Endothelial cell of umbilical vein (primary cell): ENCODE measurements at regions not wholly inside any gene's neighbourhood (a gene's known extent, or its start where the extent isn't known, plus 50 kb on each side); places are given as distances from the start of the nearest gene placed in this dataset.

Experiments
- BruUV-seq: library from RNA; stranded (reverse); fragments of 400-500 nt; replicated peaks from 2 replicates; lab custom pipeline; 2021; lab: Mats Ljungman, UMichigan
- CTCF ChIA-PET: fragments of 300-600, 350-600 bp; sonication (Branson Sonifier 250); formaldehyde crosslinking; loops from one replicate; lab custom pipeline; 2021; ENCODE audit warnings: antibody characterized with exemption, inconsistent platforms; lab: Charles Lee
- POLR2A ChIA-PET: fragments of 300-600, 350-600 bp; sonication (Branson Sonifier 250); formaldehyde crosslinking; loops from one replicate; lab custom pipeline; 2021; ENCODE audit warnings: antibody characterized with exemption, inconsistent platforms; lab: Charles Lee
- DNase-seq: peaks from one replicate; pipeline ENCODE4 v3.0.0-alpha.2; 2011; ENCODE audit warnings: low read depth, low spot score
- FAIRE-seq: peaks from 2 replicates; lab custom pipeline; 2011; peaks lifted over from hg19 to GRCh38; lab: Jason Lieb, UNC
- H2AFZ ChIP-seq: 2 replicates; pipeline ENCODE4 v1.6.0; 2012; ENCODE audit warnings: low read depth, low read length, control low read depth, inconsistent platforms
- H3K27ac ChIP-seq: 2 replicates; pipeline ENCODE4 v1.5.1; 2011; ENCODE audit warnings: low read depth, mild to moderate bottlenecking, control low read depth, low read length, moderate library complexity; ENCODE audit not compliant: insufficient read depth
- H3K27me3 ChIP-seq, 2 experiments: 2 replicates each; pipeline versions ENCODE4 v1.6.0 to v1.6.1; 2011; ENCODE audit warnings: low read length in 2 of 2, mixed read lengths in 1 of 2; ENCODE audit not compliant: control insufficient read depth in 2 of 2, insufficient read depth in 2 of 2
- H3K36me3 ChIP-seq, 2 experiments: 2 replicates in 1 of 2; 3 replicates in 1 of 2; pipeline ENCODE4 v1.5.1; 2011; ENCODE audit warnings: low read length in 2 of 2, mild to moderate bottlenecking in 1 of 2, moderate library complexity in 1 of 2; ENCODE audit not compliant: control insufficient read depth in 2 of 2, insufficient read depth in 2 of 2; ENCODE audit errors: extremely low read depth in 1 of 2
- H3K4me1 ChIP-seq: 3 replicates; pipeline ENCODE4 v1.5.1; 2011; ENCODE audit warnings: mild to moderate bottlenecking, low read length; ENCODE audit not compliant: control insufficient read depth, insufficient read depth; ENCODE audit errors: extremely low read depth
- H3K4me2 ChIP-seq: 2 replicates; pipeline ENCODE4 v1.6.1; 2011; ENCODE audit warnings: low read length, control low read depth, mixed read lengths; ENCODE audit not compliant: insufficient read depth
- H3K4me3 ChIP-seq, 3 experiments: fragments of 200-600 bp in 1 of 3; sonication (generic), shearing (Covaris generic) in 1 of 3; replicated peaks in 1 of 3; 2 replicates each; pipeline ENCODE4 v1.5.1; 2011 to 2016; ENCODE audit warnings: control low read depth in 3 of 3, low read length in 3 of 3, mild to moderate bottlenecking in 2 of 3, inconsistent platforms in 1 of 3, low read depth in 1 of 3, moderate library complexity in 1 of 3; ENCODE audit not compliant: insufficient read depth in 1 of 3
- H3K79me2 ChIP-seq: 2 replicates; pipeline ENCODE4 v1.6.0; 2012; ENCODE audit warnings: low read length, inconsistent platforms; ENCODE audit not compliant: control insufficient read depth, insufficient read depth
- H3K9ac ChIP-seq: replicated peaks from 2 replicates; pipeline ENCODE3; 2011; ENCODE audit warnings: low read length, control low read depth; ENCODE audit not compliant: insufficient read depth; ENCODE audit errors: extremely low read depth
- H3K9me1 ChIP-seq: replicated peaks from 3 replicates; pipeline ENCODE4 v1.6.0; 2011; ENCODE audit warnings: mild to moderate bottlenecking, low read length; ENCODE audit not compliant: control insufficient read depth, insufficient read depth; ENCODE audit errors: extremely low read depth
- H3K9me3 ChIP-seq: replicated peaks from 2 replicates; pipeline ENCODE4 v1.5.1; 2012; ENCODE audit warnings: low read length, inconsistent platforms; ENCODE audit not compliant: control insufficient read depth, insufficient read depth
- H4K20me1 ChIP-seq: replicated peaks from 2 replicates; pipeline ENCODE3; 2011; ENCODE audit warnings: mild to moderate bottlenecking, low read length; ENCODE audit not compliant: control insufficient read depth, insufficient read depth; ENCODE audit errors: extremely low read depth
- FOS ChIP-seq: IDR thresholded peaks from 2 replicates; pipeline ENCODE4 v1.6.1; 2011; ENCODE audit warnings: mild to moderate bottlenecking, low read length, moderate library complexity, borderline replicate concordance; ENCODE audit not compliant: insufficient read depth
- GATA2 ChIP-seq: IDR thresholded peaks from 2 replicates; pipeline ENCODE4 v1.7.0; 2011; ENCODE audit warnings: low read depth, mild to moderate bottlenecking, moderate library complexity, mixed read lengths, low read length; ENCODE audit not compliant: insufficient read length, insufficient read depth
- MYC ChIP-seq: IDR thresholded peaks from one replicate; pipeline ENCODE4 v1.6.1; 2011; ENCODE audit warnings: mild to moderate bottlenecking, low read depth, low read length
- POLR2A ChIP-seq: IDR thresholded peaks from 2 replicates; pipeline ENCODE4 v1.6.1; 2012; ENCODE audit warnings: low read depth, mild to moderate bottlenecking, control low read depth, low read length
- dilution Hi-C: fragments of 300-500 bp; cut with MboI; formaldehyde crosslinking; loops from one replicate; pipeline ENCODE4 v1.15.0; 2019; ENCODE audit warnings: low sequenced_read_pairs; ENCODE audit not compliant: extremely low pct_ligation_motif_present
- intact Hi-C: fragments of 100-400 bp; cut with micrococcal nuclease; formaldehyde crosslinking; loops from one replicate; pipeline ENCODE4 v1.10.0; 2022
- TF ChIP-seq, protein P1 (sequence below): IDR thresholded peaks from 2 replicates; pipeline ENCODE4 v1.6.1; 2011; ENCODE audit not compliant: insufficient read depth, insufficient read length
- TF ChIP-seq, protein P2 (sequence below), 2 donors: IDR thresholded peaks; 1 replicate in 1 of 2; 2 replicates in 1 of 2; pipeline ENCODE4 v1.5.1; 2011; ENCODE audit warnings: low read length in 2 of 2, mild to moderate bottlenecking in 2 of 2, moderate library complexity in 2 of 2, control low read depth in 1 of 2, inconsistent platforms in 1 of 2, low read depth in 1 of 2; ENCODE audit not compliant: insufficient read depth in 1 of 2; ENCODE audit errors: extremely low read depth in 1 of 2

DNA sequence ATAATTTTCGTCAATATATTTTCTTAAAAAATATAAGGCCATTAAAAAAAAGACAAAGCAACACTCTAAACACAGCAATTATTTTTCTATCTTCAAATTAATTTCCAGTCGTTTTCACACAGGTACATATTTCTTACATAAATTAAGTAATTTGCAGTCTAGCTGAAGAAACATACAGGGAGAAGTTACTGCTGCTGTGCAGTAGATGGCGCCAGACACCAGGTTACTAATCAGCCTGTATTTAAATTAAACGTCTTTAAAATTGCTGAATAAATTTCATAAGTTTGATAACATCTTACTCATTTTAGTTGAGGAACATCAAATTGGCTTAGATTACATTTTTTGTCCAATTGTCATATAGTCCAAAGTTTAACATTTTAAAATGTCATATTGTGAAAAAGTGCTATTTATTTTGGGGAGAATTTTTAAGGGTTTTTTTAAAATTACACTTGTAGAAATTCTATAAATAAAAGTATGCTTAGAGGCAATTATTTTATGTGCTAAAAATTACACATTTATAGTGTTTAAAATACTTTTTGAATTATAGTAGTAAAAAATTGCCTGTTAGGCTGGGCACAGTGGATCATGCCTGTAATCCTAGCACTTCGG, 88.4 kb downstream of the PMAIP1 start:
- dilution Hi-C loops (loop anchor here (25.0 kb wide), 1 partner anchor 151 kb away; no protein-coding TSS in a partner anchor), intact Hi-C loops (loop anchor here (1.0 to 5.0 kb wide), 4 partner anchors 151 to 1514 kb away; no protein-coding TSS in a partner anchor)
- ChIA-PET CTCF (interaction anchor here (0.5 to 4.8 kb wide), 63 partner anchors 8 to 1516 kb away, joined by 3 to 82 read pairs (median 4); partner anchors contain the start of gene PMAIP1), POLR2A (interaction anchor here (0.6 kb wide), 1 partner anchor 260 kb away, joined by 7 read pairs; no protein-coding TSS in a partner anchor)
- TF ChIP-seq FOS (no peak), GATA2 (no peak), POLR2A (no peak), MYC (no peak)
- TF ChIP-seq, protein P1, sequence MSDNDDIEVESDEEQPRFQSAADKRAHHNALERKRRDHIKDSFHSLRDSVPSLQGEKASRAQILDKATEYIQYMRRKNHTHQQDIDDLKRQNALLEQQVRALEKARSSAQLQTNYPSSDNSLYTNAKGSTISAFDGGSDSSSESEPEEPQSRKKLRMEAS: no peak
- TF ChIP-seq, protein P2, sequence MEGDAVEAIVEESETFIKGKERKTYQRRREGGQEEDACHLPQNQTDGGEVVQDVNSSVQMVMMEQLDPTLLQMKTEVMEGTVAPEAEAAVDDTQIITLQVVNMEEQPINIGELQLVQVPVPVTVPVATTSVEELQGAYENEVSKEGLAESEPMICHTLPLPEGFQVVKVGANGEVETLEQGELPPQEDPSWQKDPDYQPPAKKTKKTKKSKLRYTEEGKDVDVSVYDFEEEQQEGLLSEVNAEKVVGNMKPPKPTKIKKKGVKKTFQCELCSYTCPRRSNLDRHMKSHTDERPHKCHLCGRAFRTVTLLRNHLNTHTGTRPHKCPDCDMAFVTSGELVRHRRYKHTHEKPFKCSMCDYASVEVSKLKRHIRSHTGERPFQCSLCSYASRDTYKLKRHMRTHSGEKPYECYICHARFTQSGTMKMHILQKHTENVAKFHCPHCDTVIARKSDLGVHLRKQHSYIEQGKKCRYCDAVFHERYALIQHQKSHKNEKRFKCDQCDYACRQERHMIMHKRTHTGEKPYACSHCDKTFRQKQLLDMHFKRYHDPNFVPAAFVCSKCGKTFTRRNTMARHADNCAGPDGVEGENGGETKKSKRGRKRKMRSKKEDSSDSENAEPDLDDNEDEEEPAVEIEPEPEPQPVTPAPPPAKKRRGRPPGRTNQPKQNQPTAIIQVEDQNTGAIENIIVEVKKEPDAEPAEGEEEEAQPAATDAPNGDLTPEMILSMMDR (IDR thresholded peaks at IDR 0.05; ENCODE audit: extremely low read depth in 1 of 2, insufficient read depth in 1 of 2, low read depth in 1 of 2, low read length in 2 of 2): peak; percentile 58 to 67
- no peaks in the 10 kb centered on the region for H3K79me2 ChIP-seq
- no peak overlapping the region for H3K4me3 ChIP-seq
- H3K4me2 ChIP-seq: no peak overlapping the region
- H3K4me1 ChIP-seq: no peaks in the 10 kb centered on the region
- peaks cover 0 to 1% of the 10 kb centered on the region in 2 experiments for H3K27me3 ChIP-seq
- FAIRE-seq (peak; percentile 74), DNase-seq (peak; percentile 68)
- H4K20me1 ChIP-seq: no peaks in the 10 kb centered on the region
- no peak overlapping the region for H3K9ac ChIP-seq
- no peaks in the 10 kb centered on the region for H3K9me1 ChIP-seq
- H3K9me3 ChIP-seq: no peaks in the 10 kb centered on the region
- no peak overlapping the region for H3K27ac ChIP-seq
- no peak overlapping the region for H2AFZ ChIP-seq
- no TSS peak for BruUV-seq
- H3K36me3 ChIP-seq: no peaks in the 10 kb centered on the region
